ENCODE measurements at regions not wholly inside any gene's neighbourhood (a gene's known extent, or its start where the extent isn't known, plus 50 kb on each side); places are given as distances from the start of the nearest gene placed in this dataset.

GRCh38 chr4:1566838-1567518 is 117.1 kb downstream of the FAM53A start:
- no peak for TF ChIP-seq CTCF (IDR thresholded peaks at IDR 0.05)
- no peak for TF ChIP-seq POLR2AphosphoS5 (IDR thresholded peaks at IDR 0.05)
- no peak for TF ChIP-seq EP300 (IDR thresholded peaks at IDR 0.05; ENCODE audit: low read depth)
- no peak for TF ChIP-seq POLR2A (IDR thresholded peaks at IDR 0.05)

Measured in transverse colon (tissue), 4 donors.